ENCODE measurements at regions not wholly inside any gene's neighbourhood (a gene's known extent, or its start where the extent isn't known, plus 50 kb on each side); places are given as distances from the start of the nearest gene placed in this dataset.

- no peak overlapping the region for H3K23ac ChIP-seq (ENCODE audit: insufficient read length, low read depth, low read length)
- no peak overlapping the region for H3K27ac ChIP-seq (ENCODE audit: insufficient read length, low read depth, low read length)
- H4K5ac ChIP-seq (ENCODE audit: insufficient read length, low read depth, low read length), result no peak overlapping the region
- no peaks in the 10 kb centered on the region for H3K27me3 Mint-ChIP-seq (ENCODE audit: low read depth)
- no peak overlapping the region for H2AK5ac ChIP-seq (ENCODE audit: insufficient read length, low read length)
- H3K4me3 Mint-ChIP-seq, result no peak overlapping the region
- H3T11ph ChIP-seq (ENCODE audit: low read length), result no peak overlapping the region
- no peaks in the 10 kb centered on the region for H3K79me2 ChIP-seq (ENCODE audit: insufficient read depth, low read length)
- no peak overlapping the region for H3K18ac ChIP-seq (ENCODE audit: insufficient read length, low read depth, low read length)
- no peak overlapping the region for H2BK5ac ChIP-seq (ENCODE audit: insufficient read length, low read length)
- no peak overlapping the region for H3K9ac ChIP-seq (ENCODE audit: extremely low read depth, insufficient read length, low read length)
- H3K79me1 ChIP-seq (ENCODE audit: insufficient read depth, low read depth, low read length, poor library complexity, severe bottlenecking), result no peaks in the 10 kb centered on the region
- H3K27ac Mint-ChIP-seq, result no peak overlapping the region
- no peaks in the 10 kb centered on the region for H3K9me3 Mint-ChIP-seq
- H3K14ac ChIP-seq (ENCODE audit: insufficient read depth, low read length), result no peak overlapping the region
- no peak overlapping the region for H3K56ac ChIP-seq (ENCODE audit: insufficient read length, low read depth, low read length)
- no peak overlapping the region for H3K4me2 ChIP-seq (ENCODE audit: insufficient read depth, insufficient read length, low read length)
- H2BK20ac ChIP-seq (ENCODE audit: low read depth, low read length, poor library complexity, severe bottlenecking), result no peak overlapping the region
- no CpG with 5 or more reads among the region's 2 CpGs for WGBS (ENCODE audit: extremely low coverage, insufficient read length, low lambda C conversion rate)
- no peak for DNase-seq
- no peak overlapping the region for H2BK120ac ChIP-seq (ENCODE audit: low read depth, low read length, poor library complexity, severe bottlenecking)
- no peak overlapping the region for H2BK12ac ChIP-seq (ENCODE audit: insufficient read length, low read depth, low read length)
- H2BK15ac ChIP-seq (ENCODE audit: low read depth, low read length), result no peak overlapping the region
- H3K4me1 Mint-ChIP-seq, result peaks cover 23 to 26% of the 10 kb centered on the region in 2 experiments
- no peaks in the 10 kb centered on the region for H4K20me1 ChIP-seq (ENCODE audit: control insufficient read depth, insufficient read depth, insufficient read length)
- H4K91ac ChIP-seq (ENCODE audit: insufficient read length, low read depth, low read length), result no peak overlapping the region
- H3K4ac ChIP-seq (ENCODE audit: low read depth, low read length), result no peak overlapping the region
- H3K9me3 ChIP-seq (ENCODE audit: control insufficient read depth, low read depth, low read length), result no peaks in the 10 kb centered on the region
- H3K36me3 Mint-ChIP-seq (ENCODE audit: insufficient read depth in 1 of 3, low read depth in 3 of 3), result no peaks in the 10 kb centered on the region
- H3K27me3 ChIP-seq (ENCODE audit: insufficient read depth, low read length), result no peaks in the 10 kb centered on the region
- TF ChIP-seq CTCF (conservative IDR thresholded peaks at IDR 0.05), result no peak
- no peaks in the 10 kb centered on the region for H3K4me1 ChIP-seq (ENCODE audit: insufficient read depth, low read length)
- no peak overlapping the region for H4K8ac ChIP-seq (replicated peaks; ENCODE audit: insufficient read length, low read depth, low read length)
- H2AFZ ChIP-seq (ENCODE audit: low read length), result no peak overlapping the region
- no peaks in the 10 kb centered on the region for H3K23me2 ChIP-seq (ENCODE audit: insufficient read length, low read depth, low read length, poor library complexity, severe bottlenecking)
These were observed 220.8 kb downstream of the ZNF621 start for GRCh38 chr3:40745381-40746106.

All from H9 (cell line).